Pancreas (tissue), 10 donors: ENCODE measurements at regions not wholly inside any gene's neighbourhood (a gene's known extent, or its start where the extent isn't known, plus 50 kb on each side); places are given as distances from the start of the nearest gene placed in this dataset.

Experiments used
- ATAC-seq, 4 donors: fragments of 200-7000 bp; cut with Tn5 transposase; one replicate each; pipeline versions ENCODE4 v1.8.0 to v1.9.1; 2020; ENCODE audit warnings: mild to moderate bottlenecking in 4 of 4, moderate library complexity in 4 of 4
- DNase-seq, 6 donors: peaks; one replicate each; pipeline ENCODE4 v3.0.0-alpha.2; 2020
- FAIRE-seq: peaks from 2 replicates; lab custom pipeline; 2012; peaks lifted over from hg19 to GRCh38; lab: Jason Lieb, UNC
- H3K27ac ChIP-seq, 4 donors: fragments of 200-600 bp; sonication (generic); 1 replicate in 3 of 4; 2 replicates in 1 of 4; pipeline versions ENCODE4 v1.5.0 to v1.8.0; 2020
- H3K27me3 ChIP-seq, 4 donors: fragments of 200-600 bp; one replicate each; pipeline ENCODE4 v1.8.0; 2021
- H3K36me3 ChIP-seq, 3 donors: fragments of 200-600 bp; sonication (generic) in 1 of 3; one replicate each; pipeline versions ENCODE4 v1.5.0 to v1.8.0; 2020 to 2021
- H3K4me1 ChIP-seq, 3 donors: fragments of 200-600 bp; one replicate each; pipeline ENCODE4 v1.8.0; 2021
- H3K4me3 ChIP-seq, 4 donors: fragments of 200-600 bp; sonication (generic) in 2 of 4; one replicate each; pipeline versions ENCODE4 v1.5.0 to v1.8.0; 2020 to 2021
- H3K9me3 ChIP-seq, 4 donors: fragments of 200-600 bp; one replicate each; pipeline ENCODE4 v1.8.0; 2021
- CTCF ChIP-seq, 4 donors: fragments of 200-600 bp; sonication (generic) in 3 of 4; IDR thresholded peaks; one replicate each; pipeline versions ENCODE4 v1.5.0 to v1.8.0; 2021; ENCODE audit warnings: antibody characterized with exemption in 4 of 4
- WGBS, 2 donors: extraction: QIAGEN DNeasy Blood & Tissue Kit; methylation state at CpG; one replicate each; pipeline ENCODE4 v1.1.7; 2013; 5-methylcytosine and 5-hydroxymethylcytosine counted together
- intact Hi-C, 3 donors: fragments of 100-400 bp; cut with DNase I; formaldehyde crosslinking; loops; one replicate each; pipeline versions ENCODE4 v1.11.1 to v1.14.2; 2022
- donor health status: healthy with polysubstance abuse.
- donor health status: DM: no; HTN: no; CAD: no; lungs with moderate emphysema.
- donor health status: DM: no; HTN: no; CAD: no.
- donor health status: control.
- donor health status: control.
- donor health status: Bipolar disorder and iron deficiency.
- donor health status: DM: yes; HTN: yes; CAD: no.
- donor health status: DM: no; HTN: no; CAD: no.
- donor health status: DM: no; HTN: no; CAD: no.
- donor health status: DM: yes; HTN: yes; CAD: no.

- TF ChIP-seq CTCF (IDR thresholded peaks at IDR 0.05) = no peak
- ATAC-seq (no peak), DNase-seq (no peak), FAIRE-seq (no peak)
- Histone ChIP-seq H3K27ac (no peak overlapping the region), H3K36me3 (no peaks in the 10 kb centered on the region), H3K4me1 (no peaks in the 10 kb centered on the region), H3K27me3 (no peaks in the 10 kb centered on the region), H3K9me3 (no peaks in the 10 kb centered on the region), H3K4me3 (no peak overlapping the region)
- WGBS, 2 donors = 9 to 14% methylated on average over 9 of the region's 9 CpGs
- intact Hi-C loops = no loop called here
Observed at GRCh38 chr16:26951950-26952349, 114.8 kb upstream of the C16orf82 start.

DNA sequence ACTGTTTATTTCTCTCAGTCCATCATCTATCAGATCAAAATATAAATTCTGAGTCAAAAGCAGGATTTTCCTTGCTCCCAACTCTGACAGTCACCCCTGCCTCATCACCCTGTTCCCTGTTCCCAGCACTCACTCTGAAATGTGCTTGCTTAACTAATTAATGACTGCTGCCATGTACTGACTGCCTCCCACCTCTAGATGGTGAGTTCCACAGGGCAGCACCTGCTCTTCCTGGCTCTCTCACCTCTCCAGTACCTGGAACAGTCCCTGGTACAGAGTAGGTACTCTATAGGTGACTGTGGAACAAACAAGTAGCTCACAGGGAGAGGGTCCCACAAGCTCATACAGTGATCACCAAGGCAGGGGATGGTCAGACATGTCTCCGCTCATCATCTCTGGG lies 114.3 kb upstream of the C16orf82 start:
- DNase-seq (no peak), ATAC-seq (no peak), FAIRE-seq (no peak)
- no peak for TF ChIP-seq CTCF (IDR thresholded peaks at IDR 0.05)
- Histone ChIP-seq H3K27ac (no peak overlapping the region), H3K9me3 (no peaks in the 10 kb centered on the region), H3K36me3 (no peaks in the 10 kb centered on the region), H3K4me1 (no peaks in the 10 kb centered on the region), H3K4me3 (no peak overlapping the region), H3K27me3 (no peaks in the 10 kb centered on the region)
- intact Hi-C loops = no loop called here
- WGBS, 2 donors = 67 to 83% methylated on average over 1 of the region's 1 CpG

- 34 to 60% methylated on average over 2 of the region's 2 CpGs for WGBS, 2 donors
- intact Hi-C loops = no loop called here
- Histone ChIP-seq H3K27ac (no peak overlapping the region), H3K4me3 (no peak overlapping the region), H3K9me3 (no peaks in the 10 kb centered on the region), H3K36me3 (no peaks in the 10 kb centered on the region), H3K27me3 (no peaks in the 10 kb centered on the region), H3K4me1 (no peaks in the 10 kb centered on the region)
- TF ChIP-seq CTCF (IDR thresholded peaks at IDR 0.05) = no peak
- DNase-seq (no peak), FAIRE-seq (no peak), ATAC-seq (no peak)
Observed at GRCh38 chr16:26957283-26957859, 109.4 kb upstream of the C16orf82 start.

DNA sequence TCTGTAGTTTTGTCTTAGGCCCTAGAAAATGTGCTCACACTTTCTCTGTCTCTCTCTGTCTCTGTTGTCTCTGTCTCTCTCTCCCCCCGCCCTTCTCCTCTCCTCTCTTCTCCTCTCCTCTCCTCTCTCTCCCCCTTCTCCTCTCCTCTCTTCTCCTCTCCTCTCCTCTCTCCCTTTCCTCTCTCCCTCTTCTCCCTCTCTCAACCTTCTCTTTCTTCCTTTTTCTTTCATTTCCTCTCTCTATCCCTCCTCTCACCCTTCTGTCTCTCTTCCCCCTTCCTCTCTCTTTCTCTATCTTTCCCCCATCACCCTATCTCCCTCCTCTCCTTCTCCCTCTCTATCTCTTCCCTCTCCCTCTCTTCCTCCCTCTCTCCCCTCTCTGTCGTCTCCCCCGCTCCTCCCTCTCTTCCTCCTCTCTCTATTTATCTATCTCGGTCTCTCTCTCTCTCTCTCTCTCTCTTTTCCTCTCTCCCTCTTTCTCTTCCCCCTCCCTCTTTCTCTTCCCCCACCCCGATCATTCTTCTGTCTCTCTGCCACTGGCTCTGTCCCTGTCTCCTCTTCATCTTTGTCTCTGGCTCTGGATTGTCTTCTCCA lies 107.2 kb upstream of the C16orf82 start:
- TF ChIP-seq CTCF (IDR thresholded peaks at IDR 0.05) = no peak
- H3K4me3 ChIP-seq = no peak overlapping the region
- no peak for FAIRE-seq
- no peaks in the 10 kb centered on the region for H3K9me3 ChIP-seq
- WGBS, 2 donors = 31 to 49% methylated on average over 5 of the region's 5 CpGs
- ATAC-seq = no peak
- H3K27ac ChIP-seq = no peak overlapping the region
- H3K4me1 ChIP-seq = no peaks in the 10 kb centered on the region
- H3K27me3 ChIP-seq = no peaks in the 10 kb centered on the region
- intact Hi-C loops = no loop called here
- no peaks in the 10 kb centered on the region for H3K36me3 ChIP-seq
- DNase-seq = no peak

GRCh38 chr16:26961459-26961858 lies 105.3 kb upstream of the C16orf82 start:
- no peak overlapping the region for H3K4me3 ChIP-seq
- no peak for TF ChIP-seq CTCF (IDR thresholded peaks at IDR 0.05)
- DNase-seq = no peak
- H3K36me3 ChIP-seq = no peaks in the 10 kb centered on the region
- H3K27ac ChIP-seq = no peak overlapping the region
- no peak for FAIRE-seq
- H3K4me1 ChIP-seq = no peaks in the 10 kb centered on the region
- H3K27me3 ChIP-seq = no peaks in the 10 kb centered on the region
- ATAC-seq = no peak
- H3K9me3 ChIP-seq = no peaks in the 10 kb centered on the region
- intact Hi-C loops = no loop called here
